ENCODE measurements at regions not wholly inside any gene's neighbourhood (a gene's known extent, or its start where the extent isn't known, plus 50 kb on each side); places are given as distances from the start of the nearest gene placed in this dataset.

DNA sequence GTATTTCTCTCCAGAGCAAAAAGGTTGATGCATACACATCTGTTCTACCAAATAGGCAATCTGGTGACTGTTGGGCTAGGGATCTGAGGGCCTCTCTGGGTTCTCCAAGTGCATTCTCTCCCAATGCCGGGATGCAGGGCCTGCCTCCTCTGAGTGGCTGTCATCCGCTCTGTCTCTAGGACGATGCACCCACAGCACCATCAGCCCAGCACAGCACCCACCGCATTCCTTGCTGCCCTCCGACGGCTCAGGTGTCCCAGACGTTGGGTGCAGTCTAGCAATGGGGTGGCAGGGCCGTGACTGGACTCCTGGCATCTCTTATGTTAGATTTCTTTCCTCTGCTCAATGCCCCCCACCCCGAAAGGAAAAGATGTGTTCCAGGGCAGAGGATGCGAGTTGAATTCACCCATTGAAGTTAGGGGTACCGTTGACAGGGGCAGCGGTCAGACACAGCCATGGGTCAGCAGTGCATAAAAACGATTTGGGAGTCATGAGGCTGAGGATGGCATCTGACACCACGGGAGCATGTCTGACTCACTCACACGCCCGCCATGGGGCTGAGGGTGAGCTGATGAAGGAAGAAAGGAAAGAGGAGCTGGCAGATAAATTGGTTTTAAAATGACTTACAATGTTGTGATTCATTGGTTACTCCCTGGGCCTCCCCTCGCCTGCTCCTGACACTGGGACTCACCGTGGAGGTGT lies 93.2 kb upstream of the C14orf180 start:
- H3K36me3 ChIP-seq (ENCODE audit: insufficient read depth, low read length): no peaks in the 10 kb centered on the region
- H3K27ac ChIP-seq (ENCODE audit: low read depth, low read length): no peak overlapping the region
- no peak overlapping the region for H2AFZ ChIP-seq (ENCODE audit: low read length, unreplicated experiment)
- H3K4me3 ChIP-seq (ENCODE audit: low read depth, low read length): no peak overlapping the region
- H3K27me3 ChIP-seq (ENCODE audit: insufficient read depth, low read length): peaks cover 55% of the 10 kb centered on the region
- H3K79me2 ChIP-seq (ENCODE audit: control insufficient read depth, insufficient read depth, low read length, unreplicated experiment): no peaks in the 10 kb centered on the region
- H3K4me1 ChIP-seq (ENCODE audit: control insufficient read depth, insufficient read depth, low read length, unreplicated experiment): no peaks in the 10 kb centered on the region

DNA sequence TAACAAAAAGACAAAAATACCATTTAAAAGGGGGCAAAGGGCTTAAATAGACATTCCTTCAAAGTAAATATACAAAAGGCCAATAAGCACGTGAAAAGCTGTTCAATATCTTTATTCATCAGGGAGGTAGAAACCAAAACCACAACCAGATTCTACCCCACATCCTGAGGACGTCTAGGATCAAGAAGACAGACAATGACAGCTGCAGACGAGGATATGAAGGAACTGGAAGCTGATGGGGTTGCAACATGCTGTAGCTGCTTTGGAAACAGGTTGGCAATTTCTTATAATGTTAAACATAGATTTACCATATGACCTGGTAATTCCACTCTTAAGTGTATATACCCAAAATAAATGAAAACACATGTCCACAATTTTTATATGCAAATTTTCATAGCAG lies 85.1 kb upstream of the C14orf180 start:
- no peaks in the 10 kb centered on the region for H3K79me2 ChIP-seq (ENCODE audit: control insufficient read depth, insufficient read depth, low read length, unreplicated experiment)
- H3K4me3 ChIP-seq (ENCODE audit: low read depth, low read length): no peak overlapping the region
- H3K4me1 ChIP-seq (ENCODE audit: control insufficient read depth, insufficient read depth, low read length, unreplicated experiment): no peaks in the 10 kb centered on the region
- H3K27ac ChIP-seq (ENCODE audit: low read depth, low read length): no peak overlapping the region
- H3K27me3 ChIP-seq (ENCODE audit: insufficient read depth, low read length): peaks cover 37% of the 10 kb centered on the region
- H3K36me3 ChIP-seq (ENCODE audit: insufficient read depth, low read length): no peaks in the 10 kb centered on the region
- H2AFZ ChIP-seq (ENCODE audit: low read length, unreplicated experiment): no peak overlapping the region

DNA sequence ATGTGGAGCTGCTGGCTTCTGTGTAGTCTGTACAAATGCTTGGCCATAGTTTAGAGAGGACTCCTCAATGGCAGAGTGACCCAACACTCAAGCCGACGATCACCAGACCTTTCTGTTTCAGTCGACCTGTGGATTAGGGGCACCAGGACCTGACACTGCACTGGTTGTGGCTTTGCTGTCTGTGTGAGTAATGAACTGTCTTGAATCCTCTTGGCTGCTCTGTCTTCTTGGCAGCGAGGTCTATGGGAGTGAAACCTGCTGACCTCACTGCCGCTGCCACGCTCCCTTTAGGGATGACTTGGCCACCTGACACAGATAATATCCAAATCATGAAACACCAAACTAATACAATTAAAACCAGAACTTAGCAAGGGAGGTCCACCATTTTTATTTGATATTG lies 83.5 kb upstream of the C14orf180 start:
- H3K36me3 ChIP-seq (ENCODE audit: insufficient read depth, low read length): no peaks in the 10 kb centered on the region
- no peaks in the 10 kb centered on the region for H3K79me2 ChIP-seq (ENCODE audit: control insufficient read depth, insufficient read depth, low read length, unreplicated experiment)
- no peaks in the 10 kb centered on the region for H3K4me1 ChIP-seq (ENCODE audit: control insufficient read depth, insufficient read depth, low read length, unreplicated experiment)
- peaks cover 51% of the 10 kb centered on the region for H3K27me3 ChIP-seq (ENCODE audit: insufficient read depth, low read length)
- no peak overlapping the region for H2AFZ ChIP-seq (ENCODE audit: low read length, unreplicated experiment)
- H3K4me3 ChIP-seq (ENCODE audit: low read depth, low read length): no peak overlapping the region
- H3K27ac ChIP-seq (ENCODE audit: low read depth, low read length): no peak overlapping the region

DNA sequence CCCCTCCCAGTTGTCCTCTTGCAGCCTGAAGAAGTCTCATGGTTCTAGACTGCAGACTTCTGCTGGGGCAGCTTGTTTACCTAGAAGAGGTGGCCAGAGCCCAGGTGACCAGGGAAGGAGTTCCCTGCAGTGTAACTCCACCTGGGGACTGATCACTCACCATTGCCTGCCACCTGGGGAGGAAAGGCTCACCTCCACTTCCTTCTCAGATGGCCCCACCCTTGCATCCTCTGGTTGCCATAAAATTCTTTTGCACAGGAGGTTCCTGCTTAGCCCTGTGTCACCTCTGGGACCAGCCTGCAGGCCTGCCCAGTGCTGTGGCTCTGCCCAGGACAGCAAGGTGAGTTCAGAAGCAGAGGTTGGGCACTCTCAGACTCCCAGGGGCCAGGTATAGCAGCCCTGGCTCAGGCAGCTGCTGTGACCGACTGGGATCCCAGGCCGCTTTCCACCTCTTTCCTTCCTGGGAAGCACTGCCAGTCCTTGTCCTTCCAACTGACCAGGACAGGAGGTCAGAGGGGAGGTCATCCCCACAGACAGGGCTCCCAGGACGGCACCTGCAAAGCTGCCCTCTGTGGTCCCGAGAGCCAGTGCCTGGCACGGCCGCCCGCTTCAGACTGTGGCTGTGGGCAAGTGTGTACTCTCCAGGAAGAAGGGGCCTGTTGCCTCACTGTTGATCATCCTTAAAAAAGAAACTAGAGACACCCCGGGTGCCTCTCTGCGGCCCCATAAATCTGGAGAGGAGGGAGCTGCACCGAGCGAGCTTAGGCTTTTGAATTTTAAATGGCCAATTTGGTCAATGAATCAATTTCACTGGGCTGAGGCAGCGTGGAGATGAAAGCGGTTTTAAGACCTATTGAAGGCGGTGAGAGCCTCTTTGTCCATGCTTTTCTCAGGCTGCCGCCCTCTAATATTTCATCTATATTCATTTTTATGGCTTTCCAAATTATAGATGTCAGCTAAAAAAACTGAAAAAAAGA lies 79.5 kb upstream of the C14orf180 start:
- H3K4me3 ChIP-seq (ENCODE audit: low read depth, low read length): no peak overlapping the region
- no peak overlapping the region for H2AFZ ChIP-seq (ENCODE audit: low read length, unreplicated experiment)
- H3K4me1 ChIP-seq (ENCODE audit: control insufficient read depth, insufficient read depth, low read length, unreplicated experiment): no peaks in the 10 kb centered on the region
- no peaks in the 10 kb centered on the region for H3K79me2 ChIP-seq (ENCODE audit: control insufficient read depth, insufficient read depth, low read length, unreplicated experiment)
- peaks cover 65% of the 10 kb centered on the region for H3K27me3 ChIP-seq (ENCODE audit: insufficient read depth, low read length)
- H3K27ac ChIP-seq (ENCODE audit: low read depth, low read length): no peak overlapping the region
- no peaks in the 10 kb centered on the region for H3K36me3 ChIP-seq (ENCODE audit: insufficient read depth, low read length)

DNA sequence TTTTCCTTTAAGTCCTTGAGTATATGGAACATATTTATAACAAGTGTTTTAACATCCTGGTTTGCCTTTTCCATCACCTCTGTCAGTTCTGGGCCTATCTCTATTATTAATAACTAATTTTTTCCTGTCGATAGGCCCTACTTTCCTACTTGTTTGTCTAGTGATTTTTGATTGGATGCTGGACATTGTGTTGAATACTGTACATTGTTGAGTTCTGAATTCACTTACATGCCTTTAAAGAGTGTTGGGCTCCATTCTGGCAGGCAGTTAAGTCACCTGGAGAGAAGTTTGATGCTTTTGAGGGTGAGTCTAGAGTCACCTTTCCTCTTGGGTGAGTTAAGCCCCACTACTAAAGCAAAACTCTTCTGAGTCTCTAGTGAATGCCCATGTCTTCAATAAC lies 77.5 kb upstream of the C14orf180 start:
- no peak overlapping the region for H2AFZ ChIP-seq (ENCODE audit: low read length, unreplicated experiment)
- no peaks in the 10 kb centered on the region for H3K4me1 ChIP-seq (ENCODE audit: control insufficient read depth, insufficient read depth, low read length, unreplicated experiment)
- H3K27ac ChIP-seq (ENCODE audit: low read depth, low read length): no peak overlapping the region
- H3K27me3 ChIP-seq (ENCODE audit: insufficient read depth, low read length): peaks cover 69% of the 10 kb centered on the region
- no peaks in the 10 kb centered on the region for H3K79me2 ChIP-seq (ENCODE audit: control insufficient read depth, insufficient read depth, low read length, unreplicated experiment)
- H3K36me3 ChIP-seq (ENCODE audit: insufficient read depth, low read length): no peaks in the 10 kb centered on the region
- no peak overlapping the region for H3K4me3 ChIP-seq (ENCODE audit: low read depth, low read length)

DNA sequence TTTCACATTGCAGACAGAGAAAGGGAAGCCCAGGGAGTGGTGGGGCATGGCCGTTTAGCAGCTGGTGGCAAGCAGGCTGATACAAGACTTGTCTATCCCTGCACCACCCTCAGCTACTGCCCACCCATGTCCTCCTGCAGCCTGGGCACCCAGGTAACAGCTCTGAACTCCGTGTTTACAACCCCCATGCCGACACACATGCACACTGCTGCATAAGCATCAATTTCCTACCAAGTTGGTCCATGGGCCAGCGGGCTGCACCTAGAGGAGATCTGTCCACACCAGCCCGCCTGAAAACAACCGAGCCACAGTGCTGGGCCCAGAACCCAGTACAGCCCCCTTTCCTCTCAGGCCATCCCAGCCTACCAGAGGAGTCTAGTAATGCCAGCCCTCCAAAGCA lies 75.9 kb upstream of the C14orf180 start:
- Histone ChIP-seq H3K4me3 (ENCODE audit: low read depth, low read length) (no peak overlapping the region), H3K4me1 (ENCODE audit: control insufficient read depth, insufficient read depth, low read length, unreplicated experiment) (no peaks in the 10 kb centered on the region), H3K27ac (ENCODE audit: low read depth, low read length) (no peak overlapping the region), H3K27me3 (ENCODE audit: insufficient read depth, low read length) (peaks cover 79% of the 10 kb centered on the region), H3K79me2 (ENCODE audit: control insufficient read depth, insufficient read depth, low read length, unreplicated experiment) (no peaks in the 10 kb centered on the region), H2AFZ (ENCODE audit: low read length, unreplicated experiment) (no peak overlapping the region), H3K36me3 (ENCODE audit: insufficient read depth, low read length) (no peaks in the 10 kb centered on the region)

DNA sequence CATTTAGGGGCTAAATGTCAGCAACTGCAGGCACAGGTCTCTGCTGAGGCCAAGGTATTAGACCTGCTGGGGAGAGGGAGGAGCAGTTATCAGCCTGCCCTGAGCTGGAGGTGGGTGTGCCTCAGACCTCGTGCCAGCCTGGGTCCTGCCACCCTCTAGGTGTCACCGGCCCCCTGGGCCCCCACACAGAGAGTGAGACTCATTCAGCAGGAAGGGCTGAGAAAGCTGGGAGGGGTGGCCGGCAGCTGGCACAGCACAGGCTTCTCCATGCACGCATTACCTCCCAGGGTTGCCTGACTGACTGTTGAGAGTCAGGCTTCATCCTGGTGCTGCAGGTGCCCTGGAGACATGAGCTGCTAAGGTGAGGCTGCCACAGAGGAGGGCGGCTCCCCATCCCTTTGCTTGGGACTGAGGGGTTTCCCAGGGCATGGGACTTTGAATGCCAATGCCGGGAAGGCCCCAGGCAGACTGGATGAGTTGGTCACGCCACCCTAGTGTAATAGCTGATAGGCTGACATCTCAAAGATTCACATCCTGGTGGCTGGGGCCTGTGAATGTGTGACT lies 75.3 kb upstream of the C14orf180 start:
- H3K4me3 ChIP-seq (ENCODE audit: low read depth, low read length): no peak overlapping the region
- no peak overlapping the region for H3K27ac ChIP-seq (ENCODE audit: low read depth, low read length)
- H3K4me1 ChIP-seq (ENCODE audit: control insufficient read depth, insufficient read depth, low read length, unreplicated experiment): no peaks in the 10 kb centered on the region
- H2AFZ ChIP-seq (ENCODE audit: low read length, unreplicated experiment): no peak overlapping the region
- no peaks in the 10 kb centered on the region for H3K36me3 ChIP-seq (ENCODE audit: insufficient read depth, low read length)
- H3K79me2 ChIP-seq (ENCODE audit: control insufficient read depth, insufficient read depth, low read length, unreplicated experiment): no peaks in the 10 kb centered on the region
- peaks cover 78% of the 10 kb centered on the region for H3K27me3 ChIP-seq (ENCODE audit: insufficient read depth, low read length)

DNA sequence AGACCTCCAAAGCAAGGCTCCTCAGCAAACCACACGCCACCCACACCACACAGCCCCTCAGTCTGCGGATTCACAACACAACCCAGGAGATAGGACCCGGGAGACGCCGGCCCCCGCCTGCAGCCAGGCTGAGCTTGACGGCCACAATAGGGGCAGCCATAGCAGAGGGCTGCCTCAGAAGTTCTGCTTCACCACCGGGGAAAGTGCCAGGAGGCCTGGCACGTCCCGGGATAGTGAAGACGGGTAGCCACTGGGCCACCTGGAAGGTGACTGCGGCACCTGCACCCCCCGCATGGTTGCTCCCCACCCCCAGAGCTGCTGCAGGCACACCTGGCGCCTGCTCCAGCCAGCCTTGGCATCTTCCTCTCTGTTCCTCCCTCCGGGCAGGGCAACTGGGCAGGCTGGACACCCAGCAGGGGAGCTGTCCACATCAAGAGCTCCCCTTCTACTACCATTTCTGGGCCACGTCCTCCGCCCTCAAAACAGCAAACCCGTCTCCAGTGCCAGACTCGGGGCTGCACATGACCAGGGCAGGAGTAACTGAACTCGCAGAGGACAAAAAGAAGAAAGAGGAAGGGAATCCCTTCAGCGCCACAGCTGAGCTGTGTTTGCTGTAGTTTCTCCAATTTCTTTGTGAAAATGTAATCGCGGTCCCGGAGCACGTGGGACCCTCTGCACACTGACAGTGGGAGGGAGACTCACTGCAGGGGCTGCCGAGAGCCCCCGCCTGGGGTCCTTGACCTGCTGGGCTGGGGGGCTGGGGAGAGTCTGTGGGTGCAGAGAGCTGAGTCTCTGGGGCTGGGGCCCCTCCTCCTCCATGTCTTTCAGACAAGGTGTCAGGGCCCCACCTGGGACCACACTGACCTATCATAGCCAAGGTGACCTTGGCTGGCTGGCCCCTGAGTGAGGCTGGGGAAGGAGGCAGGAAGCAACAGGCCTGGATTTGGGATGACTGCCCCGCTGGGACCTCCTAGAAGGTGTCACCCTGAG lies 74.2 kb upstream of the C14orf180 start:
- H3K4me3 ChIP-seq (ENCODE audit: low read depth, low read length): no peak overlapping the region
- H3K36me3 ChIP-seq (ENCODE audit: insufficient read depth, low read length): no peaks in the 10 kb centered on the region

DNA sequence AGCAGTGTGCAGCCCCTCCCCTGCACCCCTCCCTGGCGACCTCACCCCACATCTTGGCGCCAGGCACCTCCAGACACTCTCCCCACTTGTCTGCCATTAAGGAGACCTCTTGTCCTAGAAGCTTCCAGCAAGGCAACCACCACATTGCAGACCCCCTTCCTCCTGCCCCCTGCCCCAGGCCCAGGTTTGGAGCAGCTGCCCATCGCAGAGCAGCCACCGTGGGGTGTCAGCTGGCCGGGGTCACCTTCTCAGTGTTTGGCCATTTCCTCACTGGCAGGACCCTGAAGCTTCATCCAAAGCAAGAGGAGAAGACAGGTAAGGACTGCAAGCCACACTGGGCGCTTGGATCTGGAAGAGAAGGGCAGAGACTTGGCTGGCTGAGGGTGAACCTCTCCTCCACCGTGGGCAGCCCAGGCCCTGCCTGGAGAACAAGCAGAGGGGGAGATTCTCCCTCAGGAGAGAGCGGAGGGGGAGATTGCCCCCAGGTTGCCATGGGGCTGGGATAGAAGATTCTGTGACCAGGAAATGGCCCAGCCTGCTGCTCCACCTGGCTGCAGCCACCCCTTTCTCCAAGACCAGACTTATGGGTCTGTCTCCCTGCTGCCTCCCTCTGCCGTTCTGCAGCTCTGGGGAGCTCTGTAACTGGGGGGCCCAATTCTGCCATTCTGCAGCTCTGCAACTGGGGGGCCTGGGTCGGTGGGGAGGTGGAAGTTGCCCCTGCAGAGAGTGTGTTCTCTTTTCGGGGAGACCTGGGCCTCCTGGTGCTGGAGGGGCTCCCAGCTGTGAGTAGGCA lies 72.9 kb upstream of the C14orf180 start:
- Histone ChIP-seq H3K4me1 (ENCODE audit: control insufficient read depth, insufficient read depth, low read length, unreplicated experiment) (no peaks in the 10 kb centered on the region), H3K27ac (ENCODE audit: low read depth, low read length) (no peak overlapping the region), H2AFZ (ENCODE audit: low read length, unreplicated experiment) (no peak overlapping the region), H3K36me3 (ENCODE audit: insufficient read depth, low read length) (no peaks in the 10 kb centered on the region), H3K27me3 (ENCODE audit: insufficient read depth, low read length) (peaks cover 70% of the 10 kb centered on the region), H3K4me3 (ENCODE audit: low read depth, low read length) (no peak overlapping the region), H3K79me2 (ENCODE audit: control insufficient read depth, insufficient read depth, low read length, unreplicated experiment) (no peaks in the 10 kb centered on the region)

More for the DNA sequence above, 74.2 kb upstream of the C14orf180 start:
- Histone ChIP-seq H2AFZ (ENCODE audit: low read length, unreplicated experiment) (no peak overlapping the region), H3K4me1 (ENCODE audit: control insufficient read depth, insufficient read depth, low read length, unreplicated experiment) (no peaks in the 10 kb centered on the region), H3K27ac (ENCODE audit: low read depth, low read length) (no peak overlapping the region), H3K79me2 (ENCODE audit: control insufficient read depth, insufficient read depth, low read length, unreplicated experiment) (no peaks in the 10 kb centered on the region), H3K27me3 (ENCODE audit: insufficient read depth, low read length) (peaks cover 72% of the 10 kb centered on the region)

Data from ACC112 (cell line).